ENCODE measurements at regions not wholly inside any gene's neighbourhood (a gene's known extent, or its start where the extent isn't known, plus 50 kb on each side); places are given as distances from the start of the nearest gene placed in this dataset.

DNA sequence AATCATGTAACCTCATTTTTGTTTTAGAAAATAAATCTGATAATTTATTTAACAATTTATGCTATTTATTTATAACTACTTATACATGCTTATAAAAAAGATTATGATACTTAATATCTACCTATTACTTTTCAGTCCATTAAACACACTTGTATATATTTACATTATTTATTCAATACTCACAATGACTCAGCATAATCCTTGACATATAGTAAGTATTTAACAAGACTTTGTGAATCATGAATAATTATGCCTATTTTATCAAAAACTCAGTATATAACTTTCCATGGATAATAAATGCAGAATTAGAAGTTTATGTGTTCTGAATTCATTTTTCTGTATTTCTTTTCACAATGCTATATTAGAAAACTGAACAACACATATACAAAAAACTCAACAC lies 266.0 kb upstream of the STAC start:
- no peak for DNase-seq (ENCODE audit: low spot score in 2 of 2)
- intact Hi-C loops (cut with DNase I; ENCODE audit: low total_unique reads): no loop called here
- TF ChIP-seq, protein P1, sequence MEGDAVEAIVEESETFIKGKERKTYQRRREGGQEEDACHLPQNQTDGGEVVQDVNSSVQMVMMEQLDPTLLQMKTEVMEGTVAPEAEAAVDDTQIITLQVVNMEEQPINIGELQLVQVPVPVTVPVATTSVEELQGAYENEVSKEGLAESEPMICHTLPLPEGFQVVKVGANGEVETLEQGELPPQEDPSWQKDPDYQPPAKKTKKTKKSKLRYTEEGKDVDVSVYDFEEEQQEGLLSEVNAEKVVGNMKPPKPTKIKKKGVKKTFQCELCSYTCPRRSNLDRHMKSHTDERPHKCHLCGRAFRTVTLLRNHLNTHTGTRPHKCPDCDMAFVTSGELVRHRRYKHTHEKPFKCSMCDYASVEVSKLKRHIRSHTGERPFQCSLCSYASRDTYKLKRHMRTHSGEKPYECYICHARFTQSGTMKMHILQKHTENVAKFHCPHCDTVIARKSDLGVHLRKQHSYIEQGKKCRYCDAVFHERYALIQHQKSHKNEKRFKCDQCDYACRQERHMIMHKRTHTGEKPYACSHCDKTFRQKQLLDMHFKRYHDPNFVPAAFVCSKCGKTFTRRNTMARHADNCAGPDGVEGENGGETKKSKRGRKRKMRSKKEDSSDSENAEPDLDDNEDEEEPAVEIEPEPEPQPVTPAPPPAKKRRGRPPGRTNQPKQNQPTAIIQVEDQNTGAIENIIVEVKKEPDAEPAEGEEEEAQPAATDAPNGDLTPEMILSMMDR (IDR thresholded peaks at IDR 0.05): no peak
- TF ChIP-seq POLR2A (IDR thresholded peaks at IDR 0.05) (no peak), POLR2AphosphoS5 (IDR thresholded peaks at IDR 0.05) (no peak)
- no peak overlapping the region for H3K27ac ChIP-seq
- H3K36me3 ChIP-seq: no peaks in the 10 kb centered on the region
- no peaks in the 10 kb centered on the region for H3K27me3 ChIP-seq
- H3K9me3 ChIP-seq: no peaks in the 10 kb centered on the region
- H3K4me1 ChIP-seq: no peaks in the 10 kb centered on the region
- H3K4me3 ChIP-seq: no peak overlapping the region

DNA sequence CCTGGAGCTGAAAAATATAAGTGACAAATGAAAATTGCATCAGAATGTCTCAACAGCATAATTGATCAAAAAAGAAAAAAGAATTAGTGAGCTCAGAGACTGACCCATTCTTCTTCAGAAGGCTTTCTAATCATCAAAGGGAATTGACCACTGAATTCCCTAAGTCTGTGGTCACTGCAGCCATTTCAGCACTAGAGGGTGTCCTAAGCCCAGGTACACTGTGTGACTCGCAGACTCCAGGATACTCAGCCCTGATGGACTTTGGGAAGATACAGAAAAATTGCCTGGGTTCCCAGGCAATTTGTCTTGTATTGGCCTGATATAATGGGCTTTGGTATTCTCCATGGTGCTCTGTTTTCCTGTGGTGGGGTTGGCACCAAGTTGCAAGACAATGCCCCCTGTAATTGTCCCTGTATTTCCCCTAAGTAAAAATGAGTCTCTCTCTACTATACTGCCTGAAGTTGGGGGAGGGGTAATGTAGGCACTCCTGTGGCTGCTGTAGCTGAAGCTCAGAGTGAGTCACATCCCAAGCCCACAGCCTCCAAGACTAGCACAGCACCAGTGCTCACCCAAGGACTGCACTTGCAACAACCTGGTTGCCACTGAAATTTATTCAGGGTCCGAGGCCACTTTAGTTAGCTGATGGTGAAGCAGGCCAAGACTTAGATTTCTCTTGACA lies 256.0 kb upstream of the STAC start:
- TF ChIP-seq, protein P1 (IDR thresholded peaks at IDR 0.05): no peak
- no peak for TF ChIP-seq POLR2AphosphoS5 (IDR thresholded peaks at IDR 0.05)
- TF ChIP-seq POLR2A (IDR thresholded peaks at IDR 0.05): no peak
- H3K36me3 ChIP-seq: no peaks in the 10 kb centered on the region
- intact Hi-C loops (cut with DNase I; ENCODE audit: low total_unique reads): no loop called here
- no peak overlapping the region for H3K27ac ChIP-seq
- H3K4me1 ChIP-seq: no peaks in the 10 kb centered on the region
- no peak for DNase-seq (ENCODE audit: low spot score in 2 of 2)
- no peaks in the 10 kb centered on the region for H3K27me3 ChIP-seq
- H3K4me3 ChIP-seq: no peak overlapping the region
- H3K9me3 ChIP-seq: peaks cover 6 to 12% of the 10 kb centered on the region in 2 donors

DNA sequence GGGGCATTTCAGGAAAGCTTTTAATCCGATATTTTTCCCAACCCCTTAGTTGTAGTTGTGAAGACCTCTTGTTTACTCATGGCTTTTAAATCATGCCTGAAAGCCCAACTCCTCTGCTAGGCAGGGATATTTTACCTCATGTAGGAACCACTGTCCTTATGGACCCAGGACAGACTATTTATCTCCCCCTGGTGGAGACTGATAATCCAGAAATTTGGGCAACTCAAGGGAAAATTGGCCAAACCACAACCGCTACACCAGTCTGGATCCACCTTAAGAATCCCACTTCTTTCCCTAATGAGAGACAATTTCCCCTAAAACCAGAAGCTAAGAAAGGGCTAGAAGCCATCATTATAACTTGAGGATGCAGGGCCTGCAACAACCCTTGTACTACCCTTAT lies 248.1 kb upstream of the STAC start:
- DNase-seq (ENCODE audit: low spot score in 2 of 2): no peak
- H3K4me1 ChIP-seq: no peaks in the 10 kb centered on the region

DNA sequence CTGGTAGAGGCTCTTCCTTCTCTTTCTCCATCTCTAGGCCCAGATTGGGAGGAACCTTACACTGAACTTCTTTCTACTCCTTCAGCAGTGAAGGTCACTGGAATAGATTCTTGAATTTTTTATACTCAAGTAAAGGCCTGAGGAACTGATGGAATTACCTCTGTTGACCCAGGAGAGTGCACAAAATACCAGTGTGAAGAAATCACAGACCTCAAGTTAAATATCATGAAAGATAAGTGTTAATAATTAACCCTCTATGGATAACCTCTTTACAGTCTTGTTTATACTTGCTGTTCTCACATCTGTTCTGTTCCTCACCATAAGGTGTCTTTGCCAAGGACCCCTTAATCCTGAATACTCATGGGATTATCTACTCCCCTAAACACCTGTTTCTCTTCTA lies 244.4 kb upstream of the STAC start:
- no peak for DNase-seq (ENCODE audit: low spot score in 2 of 2)
- TF ChIP-seq POLR2AphosphoS5 (IDR thresholded peaks at IDR 0.05) (no peak), POLR2A (IDR thresholded peaks at IDR 0.05) (no peak)
- TF ChIP-seq, protein P1 (IDR thresholded peaks at IDR 0.05): no peak

More for the DNA sequence above, 248.1 kb upstream of the STAC start:
- no peak overlapping the region for H3K4me3 ChIP-seq
- no peak overlapping the region for H3K27ac ChIP-seq
- intact Hi-C loops (cut with DNase I; ENCODE audit: low total_unique reads): no loop called here
- H3K9me3 ChIP-seq: peaks cover 0 to 20% of the 10 kb centered on the region in 2 donors
- no peaks in the 10 kb centered on the region for H3K27me3 ChIP-seq
- H3K36me3 ChIP-seq: no peaks in the 10 kb centered on the region
- TF ChIP-seq, protein P1 (IDR thresholded peaks at IDR 0.05): no peak
- TF ChIP-seq POLR2A (IDR thresholded peaks at IDR 0.05) (no peak), POLR2AphosphoS5 (IDR thresholded peaks at IDR 0.05) (no peak)

DNA sequence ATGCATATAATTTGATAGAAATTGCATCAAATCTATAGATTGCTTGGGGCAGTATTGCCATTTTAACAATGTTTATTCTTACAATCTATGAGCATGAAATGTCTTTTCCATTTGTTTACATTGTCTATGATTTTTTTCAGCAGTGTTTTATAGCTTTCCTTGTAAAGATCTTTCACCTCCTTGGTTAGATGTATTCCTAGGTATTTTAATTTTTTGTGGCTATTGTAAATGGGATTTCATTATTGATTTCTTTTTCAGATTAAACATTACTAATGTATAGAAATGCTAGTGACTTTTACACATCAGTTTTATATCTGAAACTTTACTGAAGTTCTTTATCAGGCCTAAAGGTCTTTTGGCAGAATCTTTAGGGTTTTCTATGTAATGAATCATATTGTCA lies 237.6 kb upstream of the STAC start:
- no peak for DNase-seq (ENCODE audit: low spot score in 2 of 2)

More for the DNA sequence above, 244.4 kb upstream of the STAC start:
- H3K9me3 ChIP-seq: no peaks in the 10 kb centered on the region
- intact Hi-C loops (cut with DNase I; ENCODE audit: low total_unique reads): no loop called here
- no peak overlapping the region for H3K4me3 ChIP-seq
- no peaks in the 10 kb centered on the region for H3K36me3 ChIP-seq
- H3K27ac ChIP-seq: no peak overlapping the region
- H3K27me3 ChIP-seq: no peaks in the 10 kb centered on the region
- H3K4me1 ChIP-seq: no peaks in the 10 kb centered on the region

More for the DNA sequence above, 237.6 kb upstream of the STAC start:
- H3K36me3 ChIP-seq: no peaks in the 10 kb centered on the region
- intact Hi-C loops (cut with DNase I; ENCODE audit: low total_unique reads): no loop called here
- no peak overlapping the region for H3K27ac ChIP-seq
- no peaks in the 10 kb centered on the region for H3K27me3 ChIP-seq
- TF ChIP-seq, protein P1 (IDR thresholded peaks at IDR 0.05): no peak
- no peak for TF ChIP-seq POLR2A (IDR thresholded peaks at IDR 0.05)
- no peak for TF ChIP-seq POLR2AphosphoS5 (IDR thresholded peaks at IDR 0.05)
- H3K9me3 ChIP-seq: no peaks in the 10 kb centered on the region
- H3K4me1 ChIP-seq: no peaks in the 10 kb centered on the region
- H3K4me3 ChIP-seq: no peak overlapping the region
